Stimulated activated naive CD4-positive, alpha-beta T cell treated with Interleukin-2 at 50 U/mL for 16 hours (primary cell): ENCODE measurements at regions not wholly inside any gene's neighbourhood (a gene's known extent, or its start where the extent isn't known, plus 50 kb on each side); places are given as distances from the start of the nearest gene placed in this dataset.
"Not testable (repeated sequence)": the region's sequence is repeated elsewhere in the genome, so short reads cannot be mapped to it uniquely, and the experiment has no call there.

ENCODE experiments used
- DNase-seq: peaks from one replicate; lab custom pipeline; 2025; lab: John Stamatoyannopoulos, UW

- DNase-seq = no peak
Measured at GRCh38 chr21:15431053-15431452, 298.7 kb upstream of the USP25 start.

GRCh38 chr21:15433091-15433490, 296.7 kb upstream of the USP25 start:
- DNase-seq = no peak

GRCh38 chr21:15434163-15434905, 295.4 kb upstream of the USP25 start:
- no peak for DNase-seq

GRCh38 chr21:15436031-15436430, 293.8 kb upstream of the USP25 start:
- DNase-seq = no peak

GRCh38 chr21:15437883-15438282, 291.9 kb upstream of the USP25 start:
- no peak for DNase-seq

GRCh38 chr21:15439726-15440125, 290.1 kb upstream of the USP25 start:
- DNase-seq = no peak

- DNase-seq = no peak
Measured at GRCh38 chr21:15441060-15441493, 288.7 kb upstream of the USP25 start.

- DNase-seq = no peak
Measured at GRCh38 chr21:15441992-15442391, 287.8 kb upstream of the USP25 start.

GRCh38 chr21:15442743-15443469, 286.9 kb upstream of the USP25 start:
- no peak for DNase-seq

- DNase-seq = no peak
Measured at GRCh38 chr21:15443740-15444117, 286.1 kb upstream of the USP25 start.

GRCh38 chr21:15444118-15444960, 285.4 kb upstream of the USP25 start:
- DNase-seq = no peak

- no peak for DNase-seq
Measured at GRCh38 chr21:15445327-15445726, 284.5 kb upstream of the USP25 start.

GRCh38 chr21:15446223-15446622, 283.6 kb upstream of the USP25 start:
- no peak for DNase-seq

- DNase-seq = no peak
Measured at GRCh38 chr21:15449556-15449955, 280.2 kb upstream of the USP25 start.

- no peak for DNase-seq
Measured at GRCh38 chr21:15453261-15453660, 276.5 kb upstream of the USP25 start.

GRCh38 chr21:15453785-15454184, 276.0 kb upstream of the USP25 start:
- DNase-seq = not testable (repeated sequence)

GRCh38 chr21:15454931-15455330, 274.9 kb upstream of the USP25 start:
- not testable (repeated sequence) for DNase-seq

- DNase-seq = no peak
Measured at GRCh38 chr21:15455819-15456462, 273.8 kb upstream of the USP25 start.

- no peak for DNase-seq
Measured at GRCh38 chr21:15457965-15458364, 271.8 kb upstream of the USP25 start.

GRCh38 chr21:15462092-15462491, 267.7 kb upstream of the USP25 start:
- no peak for DNase-seq

- no peak for DNase-seq
Measured at GRCh38 chr21:15466329-15466728, 263.5 kb upstream of the USP25 start.

- DNase-seq = no peak
Measured at GRCh38 chr21:15468368-15468767, 261.4 kb upstream of the USP25 start.
